ENCODE measurements at regions not wholly inside any gene's neighbourhood (a gene's known extent, or its start where the extent isn't known, plus 50 kb on each side); places are given as distances from the start of the nearest gene placed in this dataset.

GRCh38 chr17:53548252-53548651 is 274.5 kb upstream of the KIF2B start:
- no peaks in the 10 kb centered on the region for H3K27me3 ChIP-seq (ENCODE audit: control insufficient read depth, extremely low read depth, insufficient read depth, low read length)
- no peak overlapping the region for H2AFZ ChIP-seq (ENCODE audit: control insufficient read depth, low read length)
- no peaks in the 10 kb centered on the region for H3K36me3 ChIP-seq (ENCODE audit: control insufficient read depth in 2 of 2, extremely low read depth in 1 of 2, insufficient read depth in 2 of 2, low read length in 2 of 2)
- H4K20me1 ChIP-seq (ENCODE audit: control insufficient read depth, extremely low read depth, insufficient read depth, low read length): no peaks in the 10 kb centered on the region
- dilution Hi-C loops (cut with MboI; ENCODE audit: extremely low pct_ligation_motif_present, low sequenced_read_pairs): no loop called here
- H3K9me3 ChIP-seq (ENCODE audit: control insufficient read depth, low read depth, low read length): no peaks in the 10 kb centered on the region
- no peak overlapping the region for H3K9ac ChIP-seq (ENCODE audit: control insufficient read depth, extremely low read depth, insufficient read depth, low read length)
- TF ChIP-seq CTCF (optimal IDR thresholded peaks at IDR 0.05 in 1 of 3, IDR thresholded peaks at IDR 0.05 in 1 of 3, conservative IDR thresholded peaks at IDR 0.05 in 1 of 3; ENCODE audit: extremely low read depth in 1 of 3, insufficient read depth in 2 of 3, low read length in 3 of 3) (no peak), EZH2 (IDR thresholded peaks at IDR 0.05; ENCODE audit: low read length) (no peak)
- H3K4me3 ChIP-seq (ENCODE audit: control insufficient read depth in 2 of 3, extremely low read depth in 1 of 3, insufficient read depth in 2 of 3, low read depth in 1 of 3, low read length in 3 of 3): no peak overlapping the region
- no peak for DNase-seq (ENCODE audit: low read depth, low spot score)
- no peaks in the 10 kb centered on the region for H3K9me1 ChIP-seq (ENCODE audit: control insufficient read depth, extremely low read depth, insufficient read depth, low read length)
- no peak overlapping the region for H3K4me2 ChIP-seq (ENCODE audit: control insufficient read depth, extremely low read depth, insufficient read depth, low read depth, low read length)
- H3K4me1 ChIP-seq (ENCODE audit: control insufficient read depth, extremely low read depth, insufficient read depth, low read length): no peaks in the 10 kb centered on the region
- FAIRE-seq: no peak
- no peaks in the 10 kb centered on the region for H3K79me2 ChIP-seq (ENCODE audit: control insufficient read depth, insufficient read depth, low read length)
- H3K27ac ChIP-seq (ENCODE audit: control insufficient read depth, insufficient read depth, low read length): no peak overlapping the region

GRCh38 chr17:53543472-53543871 is 279.3 kb upstream of the KIF2B start:
- dilution Hi-C loops (cut with MboI; ENCODE audit: extremely low pct_ligation_motif_present, low sequenced_read_pairs): no loop called here
- no peaks in the 10 kb centered on the region for H3K79me2 ChIP-seq (ENCODE audit: control insufficient read depth, insufficient read depth, low read length)
- H3K27ac ChIP-seq (ENCODE audit: control insufficient read depth, insufficient read depth, low read length): no peak overlapping the region
- FAIRE-seq: no peak
- no peak overlapping the region for H3K9ac ChIP-seq (ENCODE audit: control insufficient read depth, extremely low read depth, insufficient read depth, low read length)
- no peaks in the 10 kb centered on the region for H4K20me1 ChIP-seq (ENCODE audit: control insufficient read depth, extremely low read depth, insufficient read depth, low read length)
- H3K27me3 ChIP-seq (ENCODE audit: control insufficient read depth, extremely low read depth, insufficient read depth, low read length): no peaks in the 10 kb centered on the region
- TF ChIP-seq EZH2 (IDR thresholded peaks at IDR 0.05; ENCODE audit: low read length) (no peak), CTCF (optimal IDR thresholded peaks at IDR 0.05 in 1 of 3, IDR thresholded peaks at IDR 0.05 in 1 of 3, conservative IDR thresholded peaks at IDR 0.05 in 1 of 3; ENCODE audit: extremely low read depth in 1 of 3, insufficient read depth in 2 of 3, low read length in 3 of 3) (no peak)
- DNase-seq (ENCODE audit: low read depth, low spot score): no peak
- no peak overlapping the region for H3K4me2 ChIP-seq (ENCODE audit: control insufficient read depth, extremely low read depth, insufficient read depth, low read depth, low read length)
- no peak overlapping the region for H2AFZ ChIP-seq (ENCODE audit: control insufficient read depth, low read length)
- no peaks in the 10 kb centered on the region for H3K9me3 ChIP-seq (ENCODE audit: control insufficient read depth, low read depth, low read length)
- H3K4me3 ChIP-seq (ENCODE audit: control insufficient read depth in 2 of 3, extremely low read depth in 1 of 3, insufficient read depth in 2 of 3, low read depth in 1 of 3, low read length in 3 of 3): no peak overlapping the region
- H3K9me1 ChIP-seq (ENCODE audit: control insufficient read depth, extremely low read depth, insufficient read depth, low read length): no peaks in the 10 kb centered on the region
- H3K4me1 ChIP-seq (ENCODE audit: control insufficient read depth, extremely low read depth, insufficient read depth, low read length): no peaks in the 10 kb centered on the region
- H3K36me3 ChIP-seq (ENCODE audit: control insufficient read depth in 2 of 2, extremely low read depth in 1 of 2, insufficient read depth in 2 of 2, low read length in 2 of 2): no peaks in the 10 kb centered on the region
